ENCODE measurements at regions not wholly inside any gene's neighbourhood (a gene's known extent, or its start where the extent isn't known, plus 50 kb on each side); places are given as distances from the start of the nearest gene placed in this dataset.

GRCh38 chr2:208545403-208546042, 138.9 kb downstream of the PTH2R start:
- CTCF ChIA-PET = no interaction called here
- DNase-seq (ENCODE audit: extremely low spot score) = no peak
- POLR2A ChIA-PET = no interaction called here
- no peak for TF ChIP-seq ZNF384 (IDR thresholded peaks at IDR 0.05)
- TF ChIP-seq BHLHE40 (IDR thresholded peaks at IDR 0.05; ENCODE audit: borderline replicate concordance) = no peak
- TF ChIP-seq L3MBTL2 (conservative IDR thresholded peaks at IDR 0.05) = no peak
- TF ChIP-seq SP1 (IDR thresholded peaks at IDR 0.05) = no peak
- no peak for TF ChIP-seq FOXA1 (IDR thresholded peaks at IDR 0.05)
- no peak for TF ChIP-seq HDGF (IDR thresholded peaks at IDR 0.05; ENCODE audit: borderline replicate concordance)
- TF ChIP-seq CTBP1 (IDR thresholded peaks at IDR 0.05; ENCODE audit: borderline replicate concordance) = no peak
- no peak for TF ChIP-seq FOXK2 (IDR thresholded peaks at IDR 0.05)
- TF ChIP-seq TARDBP (IDR thresholded peaks at IDR 0.05) = no peak
- TF ChIP-seq FOXM1 (IDR thresholded peaks at IDR 0.05; ENCODE audit: borderline replicate concordance) = no peak
- no peak for TF ChIP-seq SUZ12 (IDR thresholded peaks at IDR 0.05)
- no peak for TF ChIP-seq ARNT (IDR thresholded peaks at IDR 0.05)
- TF ChIP-seq ELF4 (IDR thresholded peaks at IDR 0.05) = no peak
- no peak for TF ChIP-seq NFRKB (IDR thresholded peaks at IDR 0.05)
- no peak for TF ChIP-seq LEF1 (IDR thresholded peaks at IDR 0.05; ENCODE audit: borderline replicate concordance)
- TF ChIP-seq PKNOX1 (IDR thresholded peaks at IDR 0.05) = no peak

- ChIA-PET POLR2A (no interaction called here), CTCF (no interaction called here)
- DNase-seq (ENCODE audit: extremely low spot score) = no peak
- TF ChIP-seq ARNT (IDR thresholded peaks at IDR 0.05) (no peak), ELF4 (IDR thresholded peaks at IDR 0.05) (no peak), ZNF384 (IDR thresholded peaks at IDR 0.05) (no peak), FOXK2 (IDR thresholded peaks at IDR 0.05) (no peak), L3MBTL2 (conservative IDR thresholded peaks at IDR 0.05) (no peak), LEF1 (IDR thresholded peaks at IDR 0.05; ENCODE audit: borderline replicate concordance) (no peak), HDGF (IDR thresholded peaks at IDR 0.05; ENCODE audit: borderline replicate concordance) (no peak), FOXA1 (IDR thresholded peaks at IDR 0.05) (no peak), PKNOX1 (IDR thresholded peaks at IDR 0.05) (no peak), SP1 (IDR thresholded peaks at IDR 0.05) (no peak)
Measured at GRCh38 chr2:208546107-208546506, 139.5 kb downstream of the PTH2R start.

- CTCF ChIA-PET = no interaction called here
- POLR2A ChIA-PET = no interaction called here
- no peak for DNase-seq (ENCODE audit: extremely low spot score)
- TF ChIP-seq FOXA1 (IDR thresholded peaks at IDR 0.05) (no peak), PKNOX1 (IDR thresholded peaks at IDR 0.05) (no peak), ELF4 (IDR thresholded peaks at IDR 0.05) (no peak), NFRKB (IDR thresholded peaks at IDR 0.05) (no peak), FOXM1 (IDR thresholded peaks at IDR 0.05; ENCODE audit: borderline replicate concordance) (no peak), ZNF384 (IDR thresholded peaks at IDR 0.05) (no peak), HDGF (IDR thresholded peaks at IDR 0.05; ENCODE audit: borderline replicate concordance) (no peak), CTBP1 (IDR thresholded peaks at IDR 0.05; ENCODE audit: borderline replicate concordance) (no peak), FOXK2 (IDR thresholded peaks at IDR 0.05) (no peak), TARDBP (IDR thresholded peaks at IDR 0.05) (no peak), BHLHE40 (IDR thresholded peaks at IDR 0.05; ENCODE audit: borderline replicate concordance) (no peak), SUZ12 (IDR thresholded peaks at IDR 0.05) (no peak), L3MBTL2 (conservative IDR thresholded peaks at IDR 0.05) (no peak), ARNT (IDR thresholded peaks at IDR 0.05) (no peak), LEF1 (IDR thresholded peaks at IDR 0.05; ENCODE audit: borderline replicate concordance) (no peak), SP1 (IDR thresholded peaks at IDR 0.05) (no peak)
Measured at GRCh38 chr2:208546860-208547650, 140.5 kb downstream of the PTH2R start.

GRCh38 chr2:208548700-208549099, 142.1 kb downstream of the PTH2R start:
- TF ChIP-seq BHLHE40 (IDR thresholded peaks at IDR 0.05; ENCODE audit: borderline replicate concordance) (no peak), SP1 (IDR thresholded peaks at IDR 0.05) (no peak), TARDBP (IDR thresholded peaks at IDR 0.05) (no peak), FOXK2 (IDR thresholded peaks at IDR 0.05) (no peak), FOXM1 (IDR thresholded peaks at IDR 0.05; ENCODE audit: borderline replicate concordance) (no peak), CTBP1 (IDR thresholded peaks at IDR 0.05; ENCODE audit: borderline replicate concordance) (no peak), LEF1 (IDR thresholded peaks at IDR 0.05; ENCODE audit: borderline replicate concordance) (no peak), L3MBTL2 (conservative IDR thresholded peaks at IDR 0.05) (no peak), FOXA1 (IDR thresholded peaks at IDR 0.05) (no peak), PKNOX1 (IDR thresholded peaks at IDR 0.05) (no peak), ELF4 (IDR thresholded peaks at IDR 0.05) (no peak), ZNF384 (IDR thresholded peaks at IDR 0.05) (no peak), HDGF (IDR thresholded peaks at IDR 0.05; ENCODE audit: borderline replicate concordance) (no peak), ARNT (IDR thresholded peaks at IDR 0.05) (no peak), SUZ12 (IDR thresholded peaks at IDR 0.05) (no peak), NFRKB (IDR thresholded peaks at IDR 0.05) (no peak)
- ChIA-PET CTCF (no interaction called here), POLR2A (no interaction called here)
- DNase-seq (ENCODE audit: extremely low spot score) = no peak
